SK-N-SH (cell line): ENCODE measurements at regions not wholly inside any gene's neighbourhood (a gene's known extent, or its start where the extent isn't known, plus 50 kb on each side); places are given as distances from the start of the nearest gene placed in this dataset.

Source experiments
- CTCF ChIA-PET: fragments of 300-600, 350-600 bp; formaldehyde crosslinking; extraction: SDS; loops from one replicate; lab custom pipeline; 2021; lab: Yijun Ruan, JAX
- POLR2A ChIA-PET: fragments of 350-600 bp; sonication (Branson Sonifier 250); formaldehyde crosslinking; extraction: SDS; loops from one replicate; lab custom pipeline; 2020; ENCODE audit warnings: antibody characterized with exemption, inconsistent platforms; lab: Yijun Ruan, JAX
- DNase-seq: peaks from one replicate; pipeline ENCODE4 v3.0.0; 2012
- H2AFZ ChIP-seq: fragments of 200-600 bp; sonication (generic); 2 replicates; pipeline ENCODE4 v1.8.1; 2016; ENCODE audit warnings: antibody characterized with exemption, mild to moderate bottlenecking, low read depth
- H3F3A ChIP-seq: fragments of 200-600 bp; sonication (generic); replicated peaks from 2 replicates; pipeline ENCODE3; 2016; ENCODE audit warnings: antibody characterized with exemption, mild to moderate bottlenecking; ENCODE audit not compliant: insufficient read depth
- H3K27ac ChIP-seq, 2 experiments: fragments of 200-500 bp in 1 of 2; fragments of 200-600 bp in 1 of 2; sonication (Bioruptor generic) in 1 of 2; sonication (generic), shearing (Covaris generic) in 1 of 2; 2 replicates each; pipeline versions ENCODE4 v1.5.1 to v1.6.1; 2014 to 2016; ENCODE audit warnings: low read depth in 2 of 2, inconsistent platforms in 1 of 2, low read length in 1 of 2, mild to moderate bottlenecking in 1 of 2, mixed read lengths in 1 of 2
- H3K27me3 ChIP-seq: fragments of 200-600 bp; sonication (generic), shearing (Covaris generic); 2 replicates; pipeline ENCODE4 v1.6.1; 2016; ENCODE audit warnings: mixed run types; ENCODE audit not compliant: insufficient read depth
- H3K36me3 ChIP-seq, 2 experiments: fragments of 200-500 bp in 1 of 2; fragments of 200-600 bp in 1 of 2; sonication (Bioruptor generic) in 1 of 2; sonication (generic) in 1 of 2; replicated peaks in 1 of 2; 2 replicates each; pipeline versions ENCODE3 to v1.5.1; 2014 to 2016; ENCODE audit warnings: low read length in 1 of 2, mild to moderate bottlenecking in 1 of 2; ENCODE audit not compliant: insufficient read depth in 2 of 2, control insufficient read depth in 1 of 2
- H3K4me1 ChIP-seq, 2 experiments: fragments of 200-500 bp in 1 of 2; fragments of 200-600 bp in 1 of 2; sonication (Bioruptor generic) in 1 of 2; sonication (generic), shearing (Covaris generic) in 1 of 2; 2 replicates each; pipeline versions ENCODE4 v1.5.1 to v1.6.1; 2014 to 2016; ENCODE audit warnings: low read depth in 1 of 2, low read length in 1 of 2, mixed run types in 1 of 2; ENCODE audit not compliant: insufficient read depth in 2 of 2, control insufficient read depth in 1 of 2
- H3K4me2 ChIP-seq: fragments of 200-600 bp; sonication (generic), shearing (Covaris generic); 2 replicates; pipeline ENCODE4 v1.6.1; 2017; ENCODE audit warnings: mixed run types
- H3K4me3 ChIP-seq, 2 experiments: fragments of 200-500 bp in 1 of 2; fragments of 200-600 bp in 1 of 2; sonication (Bioruptor generic) in 1 of 2; sonication (generic), shearing (Covaris generic) in 1 of 2; 2 replicates each; pipeline versions ENCODE4 v1.5.1 to v1.8.1; 2014 to 2016; ENCODE audit warnings: low read depth in 2 of 2, inconsistent platforms in 1 of 2, low read length in 1 of 2, mild to moderate bottlenecking in 1 of 2, mixed read lengths in 1 of 2, moderate library complexity in 1 of 2
- H3K79me2 ChIP-seq: fragments of 200-600 bp; sonication (generic); 2 replicates; pipeline ENCODE4 v1.8.1; 2017; ENCODE audit warnings: mild to moderate bottlenecking; ENCODE audit not compliant: insufficient read depth
- H3K9ac ChIP-seq: fragments of 200-600 bp; sonication (generic); 2 replicates; pipeline ENCODE4 v1.6.1; 2017; ENCODE audit warnings: mixed run types
- H3K9me2 ChIP-seq: fragments of 200-600 bp; sonication (generic); 2 replicates; pipeline ENCODE4 v1.6.1; 2017; ENCODE audit warnings: mixed run types
- H3K9me3 ChIP-seq: fragments of 200-600 bp; sonication (generic); 2 replicates; pipeline ENCODE4 v1.6.1; 2017; ENCODE audit warnings: mixed run types, mild to moderate bottlenecking, moderate library complexity
- H4K20me1 ChIP-seq: fragments of 200-600 bp; sonication (generic); 2 replicates; pipeline ENCODE4 v1.6.1; 2017; ENCODE audit warnings: mild to moderate bottlenecking, mixed run types; ENCODE audit not compliant: insufficient read depth
- CHD2 ChIP-seq: fragments of 150-350 bp; IDR thresholded peaks from 2 replicates; pipeline ENCODE4 v1.6.1; 2018; ENCODE audit warnings: low read length; ENCODE audit not compliant: partially characterized antibody
- ELF1 ChIP-seq: IDR thresholded peaks from 2 replicates; pipeline ENCODE4 v1.4.0; 2012
- EP300 ChIP-seq, 2 experiments: IDR thresholded peaks; 2 replicates each; pipeline versions ENCODE4 v1.4.0 to v1.6.1; 2012; ENCODE audit warnings: borderline replicate concordance in 1 of 2, low read depth in 1 of 2, low read length in 1 of 2
- FOSL2 ChIP-seq: IDR thresholded peaks from 2 replicates; pipeline ENCODE4 v1.4.0; 2012; ENCODE audit warnings: low read depth, mild to moderate bottlenecking, moderate library complexity, borderline replicate concordance
- FOXJ3 ChIP-seq: sonication (generic); formaldehyde crosslinking; IDR thresholded peaks from 2 replicates; pipeline ENCODE4 v1.5.1; 2020; ENCODE audit warnings: mild to moderate bottlenecking, missing genetic modification reagents
- GATA2 ChIP-seq: sonication (generic); formaldehyde crosslinking; IDR thresholded peaks from 2 replicates; pipeline ENCODE4 v1.5.0; 2020; ENCODE audit warnings: mild to moderate bottlenecking, missing genetic modification reagents
- MEF2A ChIP-seq: IDR thresholded peaks from 2 replicates; pipeline ENCODE4 v1.4.0; 2012; ENCODE audit warnings: low read depth, borderline replicate concordance
- MXI1 ChIP-seq: IDR thresholded peaks from 2 replicates; pipeline ENCODE4 v1.6.1; 2012; ENCODE audit warnings: mild to moderate bottlenecking, low read depth, low read length, improper control_type of control experiment
- NRF1 ChIP-seq: IDR thresholded peaks from 2 replicates; pipeline ENCODE4 v1.6.1; 2012; ENCODE audit warnings: low read depth, mild to moderate bottlenecking, low read length
- PBX3 ChIP-seq: IDR thresholded peaks from 2 replicates; pipeline ENCODE4; 2012
- POLR2AphosphoS5 ChIP-seq: IDR thresholded peaks from 2 replicates; pipeline ENCODE4 v1.6.1; 2012; ENCODE audit warnings: low read depth, low read length
- RAD21 ChIP-seq: IDR thresholded peaks from 2 replicates; pipeline ENCODE4 v1.6.1; 2012; ENCODE audit warnings: mild to moderate bottlenecking, low read length
- RCOR1 ChIP-seq: fragments of 150-350 bp; IDR thresholded peaks from 2 replicates; pipeline ENCODE4 v1.6.1; 2017; ENCODE audit warnings: antibody characterized with exemption, low read length
- RFX5 ChIP-seq: IDR thresholded peaks from 2 replicates; pipeline ENCODE4 v1.6.1; 2012; ENCODE audit warnings: mild to moderate bottlenecking, improper control_type of control experiment, low read length
- USF1 ChIP-seq: IDR thresholded peaks from 2 replicates; pipeline ENCODE4 v1.4.0; 2012; ENCODE audit warnings: low read depth, borderline replicate concordance
- WGBS: methylation state at CpG from one replicate; pipeline ENCODE4 v1.1.6; 2017; ENCODE audit warnings: low lambda C conversion rate; 5-methylcytosine and 5-hydroxymethylcytosine counted together
- TF ChIP-seq, protein P1 (sequence below): IDR thresholded peaks from 2 replicates; pipeline ENCODE4 v1.4.0; 2012; ENCODE audit warnings: low read depth, borderline replicate concordance
- TF ChIP-seq, protein P2 (sequence below): IDR thresholded peaks from 2 replicates; pipeline ENCODE4 v1.6.1; 2012; ENCODE audit warnings: mild to moderate bottlenecking, low read depth, low read length, moderate library complexity
- TF ChIP-seq, protein P3 (sequence below): fragments of 150-350 bp; IDR thresholded peaks from 2 replicates; pipeline ENCODE4 v1.6.1; 2017; ENCODE audit warnings: antibody characterized with exemption, low read length, low read depth, borderline replicate concordance

GRCh38 chr7:86445285-86445684 lies 198.4 kb upstream of the GRM3 start:
- H3K9me3 ChIP-seq, result no peaks in the 10 kb centered on the region
- H3K36me3 ChIP-seq, result no peaks in the 10 kb centered on the region
- H2AFZ ChIP-seq, result no peak overlapping the region
- no peak for TF ChIP-seq MXI1
- no peak for TF ChIP-seq ELF1
- no peak for TF ChIP-seq EP300 (IDR thresholded peaks at IDR 0.05; ENCODE audit: borderline replicate concordance in 1 of 2, low read depth in 1 of 2, low read length in 1 of 2)
- TF ChIP-seq FOSL2, result no peak
- TF ChIP-seq RCOR1, result no peak
- TF ChIP-seq, protein P1, sequence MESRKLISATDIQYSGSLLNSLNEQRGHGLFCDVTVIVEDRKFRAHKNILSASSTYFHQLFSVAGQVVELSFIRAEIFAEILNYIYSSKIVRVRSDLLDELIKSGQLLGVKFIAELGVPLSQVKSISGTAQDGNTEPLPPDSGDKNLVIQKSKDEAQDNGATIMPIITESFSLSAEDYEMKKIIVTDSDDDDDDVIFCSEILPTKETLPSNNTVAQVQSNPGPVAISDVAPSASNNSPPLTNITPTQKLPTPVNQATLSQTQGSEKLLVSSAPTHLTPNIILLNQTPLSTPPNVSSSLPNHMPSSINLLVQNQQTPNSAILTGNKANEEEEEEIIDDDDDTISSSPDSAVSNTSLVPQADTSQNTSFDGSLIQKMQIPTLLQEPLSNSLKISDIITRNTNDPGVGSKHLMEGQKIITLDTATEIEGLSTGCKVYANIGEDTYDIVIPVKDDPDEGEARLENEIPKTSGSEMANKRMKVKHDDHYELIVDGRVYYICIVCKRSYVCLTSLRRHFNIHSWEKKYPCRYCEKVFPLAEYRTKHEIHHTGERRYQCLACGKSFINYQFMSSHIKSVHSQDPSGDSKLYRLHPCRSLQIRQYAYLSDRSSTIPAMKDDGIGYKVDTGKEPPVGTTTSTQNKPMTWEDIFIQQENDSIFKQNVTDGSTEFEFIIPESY, result no peak
- TF ChIP-seq MEF2A, result no peak
- no peak for TF ChIP-seq RAD21
- TF ChIP-seq GATA2, result no peak
- no peak for TF ChIP-seq RFX5
- ChIA-PET CTCF (interaction anchor here (1.6 to 5.2 kb wide), 2 partner anchors 15 to 25 kb away, joined by 3 to 28 read pairs; no protein-coding TSS in a partner anchor), POLR2A (no interaction called here)
- no peaks in the 10 kb centered on the region for H4K20me1 ChIP-seq
- no peak overlapping the region for H3K27ac ChIP-seq
- no peak overlapping the region for H3K4me3 ChIP-seq
- H3F3A ChIP-seq, result no peaks in the 10 kb centered on the region
- H3K4me2 ChIP-seq, result no peak overlapping the region
- no peaks in the 10 kb centered on the region for H3K27me3 ChIP-seq
- no peaks in the 10 kb centered on the region for H3K9me2 ChIP-seq
- H3K4me1 ChIP-seq, result no peaks in the 10 kb centered on the region
- no peak overlapping the region for H3K9ac ChIP-seq
- DNase-seq, result no peak
- H3K79me2 ChIP-seq, result no peaks in the 10 kb centered on the region

GRCh38 chr7:86444245-86444644 lies 199.5 kb upstream of the GRM3 start:
- Histone ChIP-seq H3K9me3 (no peaks in the 10 kb centered on the region), H3F3A (no peaks in the 10 kb centered on the region), H3K27me3 (no peaks in the 10 kb centered on the region), H4K20me1 (no peaks in the 10 kb centered on the region), H3K4me2 (no peak overlapping the region), H3K79me2 (no peaks in the 10 kb centered on the region), H3K9ac (no peak overlapping the region), H2AFZ (no peak overlapping the region), H3K36me3 (no peaks in the 10 kb centered on the region), H3K9me2 (no peaks in the 10 kb centered on the region), H3K4me1 (no peaks in the 10 kb centered on the region), H3K4me3 (no peak overlapping the region), H3K27ac (no peak overlapping the region)
- WGBS, result 4% methylated on average over 2 of the region's 2 CpGs
- DNase-seq, result no peak
- ChIA-PET POLR2A (no interaction called here), CTCF (no interaction called here)
- TF ChIP-seq PBX3, result no peak
- no peak for TF ChIP-seq CHD2
- TF ChIP-seq, protein P1, result no peak
- TF ChIP-seq POLR2AphosphoS5, result no peak
- TF ChIP-seq FOSL2, result no peak
- TF ChIP-seq NRF1, result no peak
- TF ChIP-seq, protein P2, sequence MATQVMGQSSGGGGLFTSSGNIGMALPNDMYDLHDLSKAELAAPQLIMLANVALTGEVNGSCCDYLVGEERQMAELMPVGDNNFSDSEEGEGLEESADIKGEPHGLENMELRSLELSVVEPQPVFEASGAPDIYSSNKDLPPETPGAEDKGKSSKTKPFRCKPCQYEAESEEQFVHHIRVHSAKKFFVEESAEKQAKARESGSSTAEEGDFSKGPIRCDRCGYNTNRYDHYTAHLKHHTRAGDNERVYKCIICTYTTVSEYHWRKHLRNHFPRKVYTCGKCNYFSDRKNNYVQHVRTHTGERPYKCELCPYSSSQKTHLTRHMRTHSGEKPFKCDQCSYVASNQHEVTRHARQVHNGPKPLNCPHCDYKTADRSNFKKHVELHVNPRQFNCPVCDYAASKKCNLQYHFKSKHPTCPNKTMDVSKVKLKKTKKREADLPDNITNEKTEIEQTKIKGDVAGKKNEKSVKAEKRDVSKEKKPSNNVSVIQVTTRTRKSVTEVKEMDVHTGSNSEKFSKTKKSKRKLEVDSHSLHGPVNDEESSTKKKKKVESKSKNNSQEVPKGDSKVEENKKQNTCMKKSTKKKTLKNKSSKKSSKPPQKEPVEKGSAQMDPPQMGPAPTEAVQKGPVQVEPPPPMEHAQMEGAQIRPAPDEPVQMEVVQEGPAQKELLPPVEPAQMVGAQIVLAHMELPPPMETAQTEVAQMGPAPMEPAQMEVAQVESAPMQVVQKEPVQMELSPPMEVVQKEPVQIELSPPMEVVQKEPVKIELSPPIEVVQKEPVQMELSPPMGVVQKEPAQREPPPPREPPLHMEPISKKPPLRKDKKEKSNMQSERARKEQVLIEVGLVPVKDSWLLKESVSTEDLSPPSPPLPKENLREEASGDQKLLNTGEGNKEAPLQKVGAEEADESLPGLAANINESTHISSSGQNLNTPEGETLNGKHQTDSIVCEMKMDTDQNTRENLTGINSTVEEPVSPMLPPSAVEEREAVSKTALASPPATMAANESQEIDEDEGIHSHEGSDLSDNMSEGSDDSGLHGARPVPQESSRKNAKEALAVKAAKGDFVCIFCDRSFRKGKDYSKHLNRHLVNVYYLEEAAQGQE, result no peak
- no peak for TF ChIP-seq ELF1
- TF ChIP-seq FOXJ3, result no peak
- TF ChIP-seq RAD21, result no peak
- TF ChIP-seq, protein P3, sequence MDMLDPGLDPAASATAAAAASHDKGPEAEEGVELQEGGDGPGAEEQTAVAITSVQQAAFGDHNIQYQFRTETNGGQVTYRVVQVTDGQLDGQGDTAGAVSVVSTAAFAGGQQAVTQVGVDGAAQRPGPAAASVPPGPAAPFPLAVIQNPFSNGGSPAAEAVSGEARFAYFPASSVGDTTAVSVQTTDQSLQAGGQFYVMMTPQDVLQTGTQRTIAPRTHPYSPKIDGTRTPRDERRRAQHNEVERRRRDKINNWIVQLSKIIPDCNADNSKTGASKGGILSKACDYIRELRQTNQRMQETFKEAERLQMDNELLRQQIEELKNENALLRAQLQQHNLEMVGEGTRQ, result no peak
- no peak for TF ChIP-seq USF1
